ENCODE measurements at regions not wholly inside any gene's neighbourhood (a gene's known extent, or its start where the extent isn't known, plus 50 kb on each side); places are given as distances from the start of the nearest gene placed in this dataset.

GRCh38 chr4:19803406-19803805 is 448.3 kb upstream of the SLIT2 start:
- Mint-ChIP-seq H3K27ac (no peak overlapping the region), H3K4me1 (no peaks in the 10 kb centered on the region), H3K36me3 (no peaks in the 10 kb centered on the region), H3K27me3 (ENCODE audit: low read depth in 3 of 3) (peaks cover 0 to 1% (median 0%) of the 10 kb centered on the region in 3 donors), H3K9me3 (peaks cover 0 to 3% (median 0%) of the 10 kb centered on the region in 7 donors), H3K4me3 (no peak overlapping the region)
- H3K36me3 ChIP-seq (replicated peaks in 1 of 2; ENCODE audit: control insufficient read depth in 1 of 2, insufficient read depth in 2 of 2, low read length in 2 of 2), result no peaks in the 10 kb centered on the region
- H3K27me3 ChIP-seq (ENCODE audit: control insufficient read depth in 2 of 2, insufficient read depth in 2 of 2, low read length in 2 of 2), result no peaks in the 10 kb centered on the region
- intact Hi-C loops (cut with micrococcal nuclease), result no loop called here
- no peaks in the 10 kb centered on the region for H3K4me1 ChIP-seq (ENCODE audit: control insufficient read depth in 1 of 2, insufficient read depth in 2 of 2, low read length in 2 of 2)
- no peak overlapping the region for H3K4me3 ChIP-seq (replicated peaks in 1 of 3; ENCODE audit: low read depth in 2 of 3, low read length in 3 of 3)
- no peaks in the 10 kb centered on the region for H3K9me3 ChIP-seq (replicated peaks in 1 of 2; ENCODE audit: control insufficient read depth in 1 of 2, insufficient read depth in 1 of 2, low read length in 2 of 2)
- no peaks in the 10 kb centered on the region for H4K20me1 ChIP-seq (ENCODE audit: insufficient read depth, low read length)
- DNase-seq, result no peak
- H2AFZ ChIP-seq (ENCODE audit: insufficient read depth, low read depth, low read length, poor library complexity, severe bottlenecking), result no peak overlapping the region
- no peak overlapping the region for H3K9ac ChIP-seq (ENCODE audit: insufficient read depth, low read length, poor library complexity, severe bottlenecking)
- TF ChIP-seq CTCF (IDR thresholded peaks at IDR 0.05), result no peak
- no peak overlapping the region for H3K4me2 ChIP-seq (replicated peaks; ENCODE audit: extremely low read depth, low read length, poor library complexity, severe bottlenecking)
- H3K27ac ChIP-seq (ENCODE audit: low read depth in 1 of 2, low read length in 2 of 2), result no peak overlapping the region
- no peaks in the 10 kb centered on the region for H3K79me2 ChIP-seq (ENCODE audit: insufficient read depth, low read length)
- 40% methylated on average over 1 of the region's 2 CpGs for WGBS (ENCODE audit: insufficient coverage)

GRCh38 chr4:19793831-19794230 is 457.9 kb upstream of the SLIT2 start:
- Histone ChIP-seq H3K36me3 (replicated peaks in 1 of 2; ENCODE audit: control insufficient read depth in 1 of 2, insufficient read depth in 2 of 2, low read length in 2 of 2) (no peaks in the 10 kb centered on the region), H3K4me1 (ENCODE audit: control insufficient read depth in 1 of 2, insufficient read depth in 2 of 2, low read length in 2 of 2) (no peaks in the 10 kb centered on the region), H3K27me3 (ENCODE audit: control insufficient read depth in 2 of 2, insufficient read depth in 2 of 2, low read length in 2 of 2) (no peaks in the 10 kb centered on the region), H3K79me2 (ENCODE audit: insufficient read depth, low read length) (no peaks in the 10 kb centered on the region), H3K4me3 (replicated peaks in 1 of 3; ENCODE audit: low read depth in 2 of 3, low read length in 3 of 3) (no peak overlapping the region), H4K20me1 (ENCODE audit: insufficient read depth, low read length) (no peaks in the 10 kb centered on the region), H3K9ac (ENCODE audit: insufficient read depth, low read length, poor library complexity, severe bottlenecking) (no peak overlapping the region), H2AFZ (ENCODE audit: insufficient read depth, low read depth, low read length, poor library complexity, severe bottlenecking) (no peak overlapping the region), H3K9me3 (replicated peaks in 1 of 2; ENCODE audit: control insufficient read depth in 1 of 2, insufficient read depth in 1 of 2, low read length in 2 of 2) (peaks cover 0 to 5% of the 10 kb centered on the region in 2 donors), H3K4me2 (replicated peaks; ENCODE audit: extremely low read depth, low read length, poor library complexity, severe bottlenecking) (no peak overlapping the region), H3K27ac (ENCODE audit: low read depth in 1 of 2, low read length in 2 of 2) (no peak overlapping the region)
- no peaks in the 10 kb centered on the region for H3K36me3 Mint-ChIP-seq
- intact Hi-C loops (cut with micrococcal nuclease), result no loop called here
- no peaks in the 10 kb centered on the region for H3K27me3 Mint-ChIP-seq (ENCODE audit: low read depth in 3 of 3)
- H3K4me1 Mint-ChIP-seq, result no peaks in the 10 kb centered on the region
- TF ChIP-seq CTCF (IDR thresholded peaks at IDR 0.05), result no peak
- DNase-seq, result no peak
- H3K9me3 Mint-ChIP-seq, result peaks cover 0 to 10% (median 3%) of the 10 kb centered on the region in 7 donors
- H3K4me3 Mint-ChIP-seq, result no peak overlapping the region
- peak overlapping the region in 1 of 7 donors; percentile 33 for H3K27ac Mint-ChIP-seq
